Astrocyte (in vitro differentiated cells and primary cell): ENCODE measurements at regions not wholly inside any gene's neighbourhood (a gene's known extent, or its start where the extent isn't known, plus 50 kb on each side); places are given as distances from the start of the nearest gene placed in this dataset.
A peak's percentile ranks its signal among the peaks of the same experiment; 100 is the strongest.

Source experiments
- DNase-seq: peaks from one replicate; pipeline ENCODE4 v3.0.0-alpha.2; 2010; ENCODE audit warnings: low read depth
- FAIRE-seq: peaks from 2 replicates; lab custom pipeline; 2011; peaks lifted over from hg19 to GRCh38; lab: Jason Lieb, UNC
- H2AFZ ChIP-seq: 2 replicates; pipeline ENCODE4 v1.6.0; 2012; ENCODE audit warnings: low read depth, low read length, inconsistent platforms
- H3K27ac ChIP-seq: 2 replicates; pipeline ENCODE4 v1.5.1; 2011; ENCODE audit warnings: low read depth, low read length, inconsistent platforms
- H3K27me3 ChIP-seq: 2 replicates; pipeline ENCODE4 v1.6.0; 2011; ENCODE audit warnings: low read length, inconsistent platforms; ENCODE audit not compliant: insufficient read depth
- H3K36me3 ChIP-seq: 2 replicates; pipeline ENCODE4 v1.5.1; 2011; ENCODE audit warnings: low read length, inconsistent platforms; ENCODE audit not compliant: insufficient read depth
- H3K4me1 ChIP-seq: 2 replicates; pipeline ENCODE4 v1.5.1; 2011; ENCODE audit warnings: low read length, inconsistent platforms; ENCODE audit not compliant: insufficient read depth
- H3K4me2 ChIP-seq: 2 replicates; pipeline ENCODE4 v1.6.0; 2012; ENCODE audit warnings: low read length, inconsistent platforms
- H3K4me3 ChIP-seq: 2 replicates; pipeline ENCODE4 v1.5.1; 2011; ENCODE audit warnings: low read depth, mild to moderate bottlenecking, low read length, inconsistent platforms; ENCODE audit not compliant: insufficient read depth
- H3K79me2 ChIP-seq: 2 replicates; pipeline ENCODE4 v1.6.0; 2012; ENCODE audit warnings: mild to moderate bottlenecking, low read length, inconsistent platforms; ENCODE audit not compliant: insufficient read depth
- H3K9ac ChIP-seq: 2 replicates; pipeline ENCODE4 v1.6.0; 2012; ENCODE audit warnings: mild to moderate bottlenecking, low read length, inconsistent platforms
- H3K9me3 ChIP-seq: 2 replicates; pipeline ENCODE4 v1.5.1; 2012; ENCODE audit warnings: low read depth, mild to moderate bottlenecking, low read length, inconsistent platforms; ENCODE audit not compliant: insufficient read depth
- H4K20me1 ChIP-seq: 2 replicates; pipeline ENCODE4 v1.6.0; 2012; ENCODE audit warnings: low read length, inconsistent platforms; ENCODE audit not compliant: insufficient read depth
- H3K27ac Mint-ChIP-seq: one replicate; pipeline ENCODE4 v1.8.0; 2021; ENCODE audit warnings: mild to moderate bottlenecking, mixed read lengths; ENCODE audit not compliant: unreplicated experiment
- H3K27me3 Mint-ChIP-seq: one replicate; pipeline ENCODE4 v1.8.0; 2021; ENCODE audit warnings: low read depth, mixed read lengths; ENCODE audit not compliant: unreplicated experiment
- H3K36me3 Mint-ChIP-seq: one replicate; pipeline ENCODE4 v1.8.0; 2021; ENCODE audit warnings: low read depth, mixed read lengths; ENCODE audit not compliant: unreplicated experiment
- H3K4me1 Mint-ChIP-seq: one replicate; pipeline ENCODE4 v1.8.0; 2021; ENCODE audit warnings: low read depth, mixed read lengths; ENCODE audit not compliant: unreplicated experiment
- H3K4me3 Mint-ChIP-seq: one replicate; pipeline ENCODE4 v1.8.0; 2021; ENCODE audit warnings: mild to moderate bottlenecking, moderate library complexity, mixed read lengths; ENCODE audit not compliant: unreplicated experiment
- H3K9me3 Mint-ChIP-seq: one replicate; pipeline ENCODE4 v1.8.0; 2021; ENCODE audit warnings: mild to moderate bottlenecking, mixed read lengths; ENCODE audit not compliant: unreplicated experiment
- CTCF ChIP-seq: IDR thresholded peaks from 2 replicates; pipeline ENCODE4 v1.5.1; 2011; ENCODE audit warnings: low read depth, mild to moderate bottlenecking, inconsistent platforms, low read length, moderate library complexity; ENCODE audit not compliant: insufficient read depth
- EZH2 ChIP-seq: IDR thresholded peaks from 2 replicates; pipeline ENCODE4 v1.6.1; 2012; ENCODE audit warnings: mild to moderate bottlenecking, low read length, inconsistent platforms; ENCODE audit not compliant: insufficient read depth

- peaks cover 2% of the 10 kb centered on the region for H3K9me3 ChIP-seq
- Mint-ChIP-seq H3K4me1 (no peaks in the 10 kb centered on the region), H3K4me3 (no peak overlapping the region), H3K36me3 (no peaks in the 10 kb centered on the region), H3K27ac (no peak overlapping the region), H3K9me3 (no peaks in the 10 kb centered on the region), H3K27me3 (peaks cover 19% of the 10 kb centered on the region)
- no peak overlapping the region for H3K9ac ChIP-seq
- no peak overlapping the region for H3K27ac ChIP-seq
- H3K4me1 ChIP-seq, result no peaks in the 10 kb centered on the region
- DNase-seq (peak; percentile 10), FAIRE-seq (no peak)
- H3K27me3 ChIP-seq, result no peaks in the 10 kb centered on the region
- H2AFZ ChIP-seq, result no peak overlapping the region
- H3K4me3 ChIP-seq, result no peak overlapping the region
- TF ChIP-seq EZH2 (no peak), CTCF (no peak)
- H3K79me2 ChIP-seq, result no peaks in the 10 kb centered on the region
- H3K36me3 ChIP-seq, result no peaks in the 10 kb centered on the region
- no peak overlapping the region for H3K4me2 ChIP-seq
- H4K20me1 ChIP-seq, result no peaks in the 10 kb centered on the region
Observed at GRCh38 chr10:43746906-43747305, 98.2 kb upstream of the ZNF32 start.

GRCh38 chr10:43739161-43739560 lies 90.5 kb upstream of the ZNF32 start:
- DNase-seq, result no peak
- Histone ChIP-seq H2AFZ (no peak overlapping the region), H3K4me2 (no peak overlapping the region), H3K79me2 (no peaks in the 10 kb centered on the region), H4K20me1 (no peaks in the 10 kb centered on the region), H3K27me3 (peaks cover 2% of the 10 kb centered on the region), H3K9me3 (no peaks in the 10 kb centered on the region), H3K9ac (no peak overlapping the region), H3K27ac (no peak overlapping the region), H3K36me3 (no peaks in the 10 kb centered on the region), H3K4me3 (no peak overlapping the region), H3K4me1 (no peaks in the 10 kb centered on the region)
- no peaks in the 10 kb centered on the region for H3K36me3 Mint-ChIP-seq
- no peak overlapping the region for H3K4me3 Mint-ChIP-seq
- TF ChIP-seq EZH2, result no peak
- no peak for TF ChIP-seq CTCF
- H3K27me3 Mint-ChIP-seq, result peaks cover 18% of the 10 kb centered on the region
- H3K4me1 Mint-ChIP-seq, result peaks cover 20% of the 10 kb centered on the region
- no peak for FAIRE-seq
- H3K9me3 Mint-ChIP-seq, result no peaks in the 10 kb centered on the region
- H3K27ac Mint-ChIP-seq, result no peak overlapping the region

- Histone ChIP-seq H3K9ac (no peak overlapping the region), H3K4me3 (no peak overlapping the region), H3K79me2 (no peaks in the 10 kb centered on the region), H3K27me3 (peaks cover 2% of the 10 kb centered on the region), H2AFZ (no peak overlapping the region), H4K20me1 (no peaks in the 10 kb centered on the region), H3K27ac (no peak overlapping the region), H3K9me3 (no peaks in the 10 kb centered on the region), H3K4me2 (no peak overlapping the region), H3K4me1 (no peaks in the 10 kb centered on the region), H3K36me3 (no peaks in the 10 kb centered on the region)
- H3K27me3 Mint-ChIP-seq, result peaks cover 16% of the 10 kb centered on the region
- no peak overlapping the region for H3K27ac Mint-ChIP-seq
- no peak overlapping the region for H3K4me3 Mint-ChIP-seq
- FAIRE-seq (no peak), DNase-seq (no peak)
- H3K4me1 Mint-ChIP-seq, result peaks cover 21% of the 10 kb centered on the region
- TF ChIP-seq CTCF (no peak), EZH2 (no peak)
- no peaks in the 10 kb centered on the region for H3K9me3 Mint-ChIP-seq
- H3K36me3 Mint-ChIP-seq, result no peaks in the 10 kb centered on the region
Observed at GRCh38 chr10:43737003-43737402, 88.3 kb upstream of the ZNF32 start.
